HuH-7.5 (cell line): ENCODE measurements at regions not wholly inside any gene's neighbourhood (a gene's known extent, or its start where the extent isn't known, plus 50 kb on each side); places are given as distances from the start of the nearest gene placed in this dataset.
"Not testable (repeated sequence)": the region's sequence is repeated elsewhere in the genome, so short reads cannot be mapped to it uniquely, and the experiment has no call there.

Source experiments
- DNase-seq: peaks from one replicate; pipeline ENCODE4 v3.0.0; 2011; ENCODE audit warnings: low spot score

GRCh38 chr2:173550143-173550542, 195.5 kb downstream of the CDCA7 start:
- DNase-seq: no peak

DNA sequence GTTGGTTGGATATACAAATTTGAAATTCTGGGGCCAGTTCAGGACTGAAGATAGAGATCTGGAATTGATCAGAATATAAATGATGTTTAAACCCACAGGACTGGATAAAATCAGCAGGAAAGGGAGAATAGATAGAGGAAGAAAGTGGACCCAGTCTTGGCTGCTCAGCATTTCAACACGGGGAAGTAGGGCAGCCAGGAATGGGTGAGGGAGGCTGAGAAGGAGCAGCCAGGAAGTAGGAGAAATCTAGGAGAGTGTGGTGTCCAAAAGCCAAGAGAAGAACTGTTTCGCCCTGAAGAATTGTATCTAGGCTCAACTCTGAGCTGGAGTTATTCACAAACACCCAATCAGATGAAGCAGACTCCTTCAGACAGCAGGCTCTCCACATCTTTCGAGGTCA, 197.9 kb downstream of the CDCA7 start:
- DNase-seq: no peak

GRCh38 chr2:173553593-173553992, 198.9 kb downstream of the CDCA7 start:
- no peak for DNase-seq

- DNase-seq: no peak
Measured at GRCh38 chr2:173555833-173556232, 201.2 kb downstream of the CDCA7 start.

DNA sequence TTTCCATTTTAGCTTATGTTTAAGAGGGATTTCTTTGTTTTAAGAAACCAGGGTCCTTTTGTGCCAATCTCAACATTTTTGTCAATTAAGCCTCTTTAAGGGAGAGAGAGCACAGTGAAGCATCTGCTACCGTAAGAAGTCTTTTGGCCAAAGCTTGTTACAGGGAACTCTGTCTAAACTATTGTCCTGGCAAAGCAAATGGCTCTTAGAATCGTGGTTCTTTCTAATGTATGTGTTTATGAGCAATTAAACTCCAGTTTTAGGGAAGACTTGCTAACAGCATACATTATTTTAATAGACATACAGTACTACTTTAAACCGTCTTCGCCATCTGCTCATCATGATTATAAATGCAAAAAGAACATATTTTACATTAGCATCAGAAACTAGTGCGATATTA, 202.1 kb downstream of the CDCA7 start:
- no peak for DNase-seq

GRCh38 chr2:173557497-173557896, 202.8 kb downstream of the CDCA7 start:
- no peak for DNase-seq

GRCh38 chr2:173567493-173567892, 212.8 kb downstream of the CDCA7 start:
- no peak for DNase-seq

DNA sequence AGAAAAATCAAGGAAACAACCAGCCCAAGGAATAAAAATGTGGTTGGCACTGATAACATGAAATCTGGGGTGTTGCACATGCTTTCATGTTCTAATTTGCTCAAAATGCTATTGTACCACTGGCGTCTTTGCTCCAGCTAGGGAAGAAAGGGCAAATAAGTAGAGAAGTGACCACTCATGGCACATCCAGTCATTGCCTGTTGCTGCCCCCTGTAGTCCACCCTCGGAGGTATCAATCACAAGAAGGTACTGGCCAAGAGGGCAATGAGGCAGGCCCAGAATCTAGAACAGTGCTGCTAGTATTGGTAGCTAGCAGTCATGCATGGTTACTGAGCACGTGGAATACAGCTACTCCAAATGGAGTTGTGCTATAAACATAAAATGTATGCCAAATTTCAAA, 213.4 kb downstream of the CDCA7 start:
- DNase-seq: no peak

- DNase-seq: no peak
Measured at GRCh38 chr2:173571021-173571821, 216.5 kb downstream of the CDCA7 start.

GRCh38 chr2:173571887-173572680, 217.4 kb downstream of the CDCA7 start:
- DNase-seq: no peak

- DNase-seq: no peak
Measured at GRCh38 chr2:173572848-173573247, 218.2 kb downstream of the CDCA7 start.

DNA sequence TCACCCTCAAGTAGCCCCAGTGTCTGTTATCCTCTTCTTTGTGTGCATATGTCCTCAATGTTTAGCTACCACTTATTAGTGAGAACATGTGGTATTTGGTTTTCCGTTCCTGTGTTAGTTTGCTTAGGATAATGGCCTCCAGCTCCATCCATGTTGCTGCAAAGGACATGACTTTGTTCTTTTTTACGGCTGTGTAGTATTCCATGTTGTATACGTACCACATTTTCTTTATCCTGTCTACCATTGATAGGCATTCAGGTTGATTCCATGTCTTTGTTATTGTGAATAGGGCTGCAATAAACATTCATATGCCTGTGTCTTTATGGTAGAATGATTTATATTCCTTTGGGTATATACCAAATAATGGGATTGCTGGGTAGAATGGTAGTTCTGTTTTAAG, 219.1 kb downstream of the CDCA7 start:
- DNase-seq: not testable (repeated sequence)

GRCh38 chr2:173574324-173575112, 219.8 kb downstream of the CDCA7 start:
- no peak for DNase-seq

- no peak for DNase-seq
Measured at GRCh38 chr2:173578404-173579107, 223.9 kb downstream of the CDCA7 start.

- no peak for DNase-seq
Measured at GRCh38 chr2:173580351-173580750, 225.7 kb downstream of the CDCA7 start.

GRCh38 chr2:173580956-173581355, 226.3 kb downstream of the CDCA7 start:
- no peak for DNase-seq

DNA sequence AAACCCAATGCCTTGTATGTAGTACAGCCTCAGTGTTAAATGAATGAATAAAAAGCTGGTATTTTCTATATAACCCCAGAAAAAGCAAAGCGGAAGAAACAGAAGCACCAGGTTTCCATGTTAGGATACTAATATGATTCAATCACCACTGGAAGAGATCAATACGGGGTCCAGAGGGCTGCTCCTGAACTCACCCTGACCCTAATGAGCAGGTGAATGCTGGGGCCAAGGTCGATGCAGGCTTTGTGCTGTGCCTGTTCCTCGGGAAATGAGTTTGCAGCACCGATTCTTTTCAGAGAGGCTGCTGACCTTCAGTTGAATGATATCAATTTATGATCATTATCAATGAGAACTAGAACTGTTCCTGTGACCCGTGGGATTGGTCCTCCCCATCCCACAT, 228.5 kb downstream of the CDCA7 start:
- no peak for DNase-seq

DNA sequence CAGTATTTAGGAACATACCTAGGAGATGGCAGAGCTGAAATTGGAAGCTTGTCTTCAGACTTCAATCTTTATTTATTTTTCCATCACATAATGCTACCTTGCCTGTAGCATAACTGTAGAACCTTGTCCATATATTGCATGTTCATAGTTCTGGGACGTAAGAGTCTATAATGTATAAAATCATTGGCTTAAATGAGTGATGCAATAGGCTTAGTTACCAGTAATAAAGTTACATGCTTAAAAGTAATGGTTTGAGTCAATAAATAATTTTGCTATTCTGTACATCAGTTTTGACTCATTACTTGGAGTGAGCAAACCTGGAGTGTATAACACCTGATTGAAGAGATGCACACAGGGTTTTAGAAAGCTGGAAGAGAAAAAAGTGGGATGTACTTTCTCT, 229.3 kb downstream of the CDCA7 start:
- no peak for DNase-seq

DNA sequence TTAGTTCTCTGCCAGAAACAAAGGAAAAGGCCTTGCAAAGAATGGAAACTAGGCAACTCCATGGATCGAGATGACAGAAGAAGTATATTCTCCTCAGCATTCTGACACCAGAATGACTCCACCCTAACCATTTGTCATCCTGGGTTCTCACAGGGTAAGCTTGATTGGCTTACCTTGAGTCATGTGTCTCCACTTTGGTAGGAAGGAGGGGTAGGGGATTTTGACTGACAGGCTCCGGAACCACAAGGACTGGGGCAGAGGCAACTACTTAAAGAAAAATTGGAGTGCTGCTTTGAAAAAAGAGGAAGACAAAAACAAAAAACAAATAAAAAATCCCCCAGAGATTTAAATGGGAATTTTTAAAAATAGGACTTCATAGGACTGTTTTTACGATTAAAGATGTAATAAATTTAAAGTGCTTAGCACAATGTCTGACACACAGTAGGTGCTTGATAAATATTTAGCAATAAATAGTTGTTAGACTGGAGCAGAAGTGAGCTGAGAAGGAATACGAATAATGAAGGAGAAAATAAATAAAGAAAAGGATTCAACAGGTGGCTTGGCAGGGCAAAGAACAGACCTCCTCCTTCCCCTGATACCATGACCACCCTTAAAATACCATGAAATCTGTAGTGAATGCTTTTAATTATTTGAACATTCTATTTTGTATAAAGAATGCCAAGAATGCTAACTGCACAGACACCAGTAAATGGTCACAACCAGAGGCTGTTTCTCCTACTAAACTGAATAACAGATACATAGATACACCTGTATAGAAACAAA, 230.2 kb downstream of the CDCA7 start:
- no peak for DNase-seq

GRCh38 chr2:173588931-173589369, 234.3 kb downstream of the CDCA7 start:
- no peak for DNase-seq
